HG03521 (cell line): ENCODE measurements at regions not wholly inside any gene's neighbourhood (a gene's known extent, or its start where the extent isn't known, plus 50 kb on each side); places are given as distances from the start of the nearest gene placed in this dataset.

Experiments used
- ATAC-seq: cut with Tn5 transposase; IDR thresholded peaks from one replicate; pipeline ENCODE4 v1.9.1; 2021; ENCODE audit warnings: mild to moderate bottlenecking, moderate library complexity; ENCODE audit not compliant: unreplicated experiment

- no peak for ATAC-seq
Measured at GRCh38 chr5:105970919-105971318, 1699.8 kb downstream of the EFNA5 start.

- ATAC-seq, result no peak
Measured at GRCh38 chr5:105968981-105969380, 1701.8 kb downstream of the EFNA5 start.

GRCh38 chr5:105963696-105964255 is 1707.0 kb downstream of the EFNA5 start:
- no peak for ATAC-seq

GRCh38 chr5:105961572-105961971 is 1709.2 kb downstream of the EFNA5 start:
- no peak for ATAC-seq

- ATAC-seq, result no peak
Measured at GRCh38 chr5:105956456-105957196, 1714.1 kb downstream of the EFNA5 start.

GRCh38 chr5:105954341-105954740 is 1716.4 kb downstream of the EFNA5 start:
- no peak for ATAC-seq

GRCh38 chr5:105953616-105954015 is 1717.1 kb downstream of the EFNA5 start:
- ATAC-seq, result no peak

GRCh38 chr5:105952875-105953274 is 1717.9 kb downstream of the EFNA5 start:
- ATAC-seq, result no peak

- ATAC-seq, result no peak
Measured at GRCh38 chr5:105947461-105947860, 1723.3 kb downstream of the EFNA5 start.

- ATAC-seq, result no peak
Measured at GRCh38 chr5:105945203-105945972, 1725.3 kb downstream of the EFNA5 start.

GRCh38 chr5:105940181-105940580 is 1730.6 kb downstream of the EFNA5 start:
- ATAC-seq, result no peak

GRCh38 chr5:105934171-105934570 is 1736.6 kb downstream of the EFNA5 start:
- no peak for ATAC-seq

- no peak for ATAC-seq
Measured at GRCh38 chr5:105931881-105932421, 1738.8 kb downstream of the EFNA5 start.

GRCh38 chr5:105929858-105930257 is 1740.9 kb downstream of the EFNA5 start:
- no peak for ATAC-seq

- no peak for ATAC-seq
Measured at GRCh38 chr5:105924366-105924765, 1746.4 kb downstream of the EFNA5 start.

- no peak for ATAC-seq
Measured at GRCh38 chr5:105922574-105922973, 1748.2 kb downstream of the EFNA5 start.

- no peak for ATAC-seq
Measured at GRCh38 chr5:105922080-105922479, 1748.7 kb downstream of the EFNA5 start.

GRCh38 chr5:105917189-105917588 is 1753.5 kb downstream of the EFNA5 start:
- ATAC-seq, result no peak

GRCh38 chr5:105907016-105907415 is 1763.7 kb downstream of the EFNA5 start:
- ATAC-seq, result no peak

- ATAC-seq, result no peak
Measured at GRCh38 chr5:105905392-105905791, 1765.3 kb downstream of the EFNA5 start.

- ATAC-seq, result no peak
Measured at GRCh38 chr5:105903069-105903468, 1767.7 kb downstream of the EFNA5 start.

- ATAC-seq, result no peak
Measured at GRCh38 chr5:105899726-105900125, 1771.0 kb downstream of the EFNA5 start.
